ENCODE measurements at regions not wholly inside any gene's neighbourhood (a gene's known extent, or its start where the extent isn't known, plus 50 kb on each side); places are given as distances from the start of the nearest gene placed in this dataset.

DNA sequence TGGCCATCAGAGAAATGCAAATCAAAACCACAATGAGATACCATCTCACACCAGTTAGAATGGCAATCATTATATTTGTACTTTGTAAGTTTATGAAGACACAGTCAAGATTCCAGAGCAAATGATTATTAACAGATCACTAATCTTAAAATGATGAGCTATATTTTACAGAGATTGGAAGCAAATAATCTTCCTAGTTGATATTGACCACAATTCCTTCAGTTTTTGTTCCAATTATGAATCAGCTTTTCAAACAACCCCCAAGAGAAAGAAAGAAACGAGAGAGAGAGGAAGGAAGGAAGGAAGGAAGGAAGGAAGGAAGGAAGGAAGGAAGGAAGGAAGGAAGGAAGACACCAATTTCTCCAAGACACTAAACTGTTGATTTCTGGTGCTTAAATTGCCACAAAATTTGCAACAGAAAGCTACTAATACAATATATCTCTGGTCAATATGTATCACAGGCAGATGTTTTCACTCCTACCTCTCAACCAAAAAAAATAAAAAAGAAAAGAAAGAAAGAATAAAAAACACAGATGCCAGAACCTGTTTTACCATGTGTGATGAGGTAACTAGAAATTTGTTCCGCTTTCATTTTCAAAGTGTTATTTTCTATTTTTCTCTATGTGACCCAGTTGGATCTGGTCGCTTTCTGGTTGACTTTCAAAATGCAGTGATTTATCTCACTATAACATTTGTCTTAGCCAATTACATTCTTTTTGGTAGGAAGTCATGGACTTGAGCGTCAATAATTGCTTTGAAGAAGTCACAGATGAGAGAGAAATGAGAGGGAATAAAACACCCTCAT lies 1609.6 kb downstream of the SI start:
- TF ChIP-seq EP300 (IDR thresholded peaks at IDR 0.05) (no peak), POLR2AphosphoS5 (IDR thresholded peaks at IDR 0.05) (no peak), POLR2A (IDR thresholded peaks at IDR 0.05) (no peak)
- TF ChIP-seq, protein P1, sequence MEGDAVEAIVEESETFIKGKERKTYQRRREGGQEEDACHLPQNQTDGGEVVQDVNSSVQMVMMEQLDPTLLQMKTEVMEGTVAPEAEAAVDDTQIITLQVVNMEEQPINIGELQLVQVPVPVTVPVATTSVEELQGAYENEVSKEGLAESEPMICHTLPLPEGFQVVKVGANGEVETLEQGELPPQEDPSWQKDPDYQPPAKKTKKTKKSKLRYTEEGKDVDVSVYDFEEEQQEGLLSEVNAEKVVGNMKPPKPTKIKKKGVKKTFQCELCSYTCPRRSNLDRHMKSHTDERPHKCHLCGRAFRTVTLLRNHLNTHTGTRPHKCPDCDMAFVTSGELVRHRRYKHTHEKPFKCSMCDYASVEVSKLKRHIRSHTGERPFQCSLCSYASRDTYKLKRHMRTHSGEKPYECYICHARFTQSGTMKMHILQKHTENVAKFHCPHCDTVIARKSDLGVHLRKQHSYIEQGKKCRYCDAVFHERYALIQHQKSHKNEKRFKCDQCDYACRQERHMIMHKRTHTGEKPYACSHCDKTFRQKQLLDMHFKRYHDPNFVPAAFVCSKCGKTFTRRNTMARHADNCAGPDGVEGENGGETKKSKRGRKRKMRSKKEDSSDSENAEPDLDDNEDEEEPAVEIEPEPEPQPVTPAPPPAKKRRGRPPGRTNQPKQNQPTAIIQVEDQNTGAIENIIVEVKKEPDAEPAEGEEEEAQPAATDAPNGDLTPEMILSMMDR (IDR thresholded peaks at IDR 0.05) = no peak

All from gastroesophageal sphincter (tissue), 3 donors.